ENCODE measurements at regions not wholly inside any gene's neighbourhood (a gene's known extent, or its start where the extent isn't known, plus 50 kb on each side); places are given as distances from the start of the nearest gene placed in this dataset.

DNA sequence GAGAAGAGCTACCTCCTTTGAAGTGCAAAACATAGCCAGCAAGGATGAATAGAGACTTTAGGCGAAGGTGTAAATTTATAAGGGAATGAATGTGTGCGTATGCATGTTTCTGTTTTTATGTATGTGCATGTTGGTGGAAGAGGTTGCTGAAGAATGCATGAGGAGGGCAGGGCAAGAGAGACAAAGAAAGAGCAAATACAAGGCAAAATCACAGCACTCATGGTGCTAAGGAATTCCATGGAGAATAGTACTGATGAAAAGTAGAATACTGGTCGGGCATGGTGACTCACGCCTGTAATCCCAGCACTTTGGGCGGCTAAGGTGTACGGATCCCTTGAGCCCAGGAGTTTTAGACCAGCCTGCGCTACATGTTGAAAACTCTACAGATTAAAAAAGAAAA lies 762.1 kb upstream of the PTPRD start:
- H3K27me3 ChIP-seq: no peaks in the 10 kb centered on the region
- no peak for DNase-seq (ENCODE audit: low spot score in 2 of 2)
- no peak overlapping the region for H3K27ac ChIP-seq
- H3K4me1 ChIP-seq: no peaks in the 10 kb centered on the region
- 83% methylated on average over 7 of the region's 7 CpGs for WGBS
- TF ChIP-seq CTCF (IDR thresholded peaks at IDR 0.05) (no peak), POLR2A (IDR thresholded peaks at IDR 0.05) (no peak), EP300 (IDR thresholded peaks at IDR 0.05) (no peak), POLR2AphosphoS5 (IDR thresholded peaks at IDR 0.05) (no peak)
- H3K9me3 ChIP-seq: no peaks in the 10 kb centered on the region
- no peaks in the 10 kb centered on the region for H3K36me3 ChIP-seq
- H3K4me3 ChIP-seq: no peak overlapping the region

DNA sequence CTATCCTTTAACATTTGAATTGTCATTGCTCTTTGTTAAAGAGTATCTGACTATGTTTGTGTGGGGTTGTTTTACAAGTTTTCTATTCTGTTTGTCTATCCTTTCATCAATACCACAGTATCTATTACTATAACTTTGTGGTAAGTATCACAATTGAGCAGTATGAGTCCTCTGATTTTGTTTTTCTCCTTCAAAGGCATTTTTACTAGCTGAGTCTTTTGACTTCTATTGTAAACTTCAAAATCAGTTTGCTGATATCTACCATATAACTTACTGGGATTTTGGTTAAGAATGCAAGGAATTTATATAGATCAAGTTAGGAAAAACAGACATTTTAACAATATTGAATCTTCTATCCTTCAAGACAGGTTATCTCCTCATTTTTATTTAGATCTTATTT lies 789.8 kb upstream of the PTPRD start:
- DNase-seq (ENCODE audit: low spot score in 2 of 2): no peak
- TF ChIP-seq POLR2A (IDR thresholded peaks at IDR 0.05) (no peak), POLR2AphosphoS5 (IDR thresholded peaks at IDR 0.05) (no peak), CTCF (IDR thresholded peaks at IDR 0.05) (no peak), EP300 (IDR thresholded peaks at IDR 0.05) (no peak)
- H3K9me3 ChIP-seq: peaks cover 26% of the 10 kb centered on the region
- no peak overlapping the region for H3K4me3 ChIP-seq
- no peaks in the 10 kb centered on the region for H3K36me3 ChIP-seq
- H3K4me1 ChIP-seq: no peaks in the 10 kb centered on the region
- H3K27ac ChIP-seq: no peak overlapping the region
- H3K27me3 ChIP-seq: no peaks in the 10 kb centered on the region

GRCh38 chr9:11414241-11414640 lies 801.4 kb upstream of the PTPRD start:
- WGBS: 73% methylated on average over 4 of the region's 4 CpGs

DNA sequence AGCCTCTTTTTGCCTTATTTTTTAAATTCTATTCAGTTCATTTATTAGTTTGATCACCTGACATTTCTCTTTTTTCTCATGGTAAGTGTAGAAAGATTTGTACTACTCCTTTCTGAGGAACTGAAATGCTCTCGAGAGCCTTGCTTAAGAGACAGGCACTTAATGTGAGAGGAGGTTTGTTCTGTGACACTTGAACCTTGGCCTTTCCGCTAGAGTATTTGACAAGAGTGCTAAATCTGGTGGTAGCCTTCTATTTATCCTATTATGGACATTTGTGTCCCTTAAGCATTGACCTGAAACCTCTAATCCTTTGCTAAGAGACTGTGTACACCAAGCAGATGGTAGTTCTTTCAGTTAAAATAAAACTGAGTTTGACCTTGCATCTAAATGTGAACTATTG lies 805.0 kb upstream of the PTPRD start:
- no peaks in the 10 kb centered on the region for H3K9me3 ChIP-seq
- H3K36me3 ChIP-seq: no peaks in the 10 kb centered on the region
- no peaks in the 10 kb centered on the region for H3K4me1 ChIP-seq
- H3K27me3 ChIP-seq: no peaks in the 10 kb centered on the region
- no peak overlapping the region for H3K4me3 ChIP-seq
- H3K27ac ChIP-seq: no peak overlapping the region
- TF ChIP-seq POLR2A (IDR thresholded peaks at IDR 0.05) (no peak), EP300 (IDR thresholded peaks at IDR 0.05) (no peak), CTCF (IDR thresholded peaks at IDR 0.05) (no peak), POLR2AphosphoS5 (IDR thresholded peaks at IDR 0.05) (no peak)
- 69% methylated on average over 2 of the region's 2 CpGs for WGBS
- DNase-seq (ENCODE audit: low spot score in 2 of 2): no peak

More at GRCh38 chr9:11414241-11414640, 801.4 kb upstream of the PTPRD start:
- Histone ChIP-seq H3K36me3 (no peaks in the 10 kb centered on the region), H3K4me3 (no peak overlapping the region), H3K4me1 (no peaks in the 10 kb centered on the region), H3K9me3 (no peaks in the 10 kb centered on the region), H3K27me3 (no peaks in the 10 kb centered on the region), H3K27ac (no peak overlapping the region)
- no peak for DNase-seq (ENCODE audit: low spot score in 2 of 2)
- TF ChIP-seq EP300 (IDR thresholded peaks at IDR 0.05): no peak
- no peak for TF ChIP-seq CTCF (IDR thresholded peaks at IDR 0.05)
- no peak for TF ChIP-seq POLR2AphosphoS5 (IDR thresholded peaks at IDR 0.05)
- no peak for TF ChIP-seq POLR2A (IDR thresholded peaks at IDR 0.05)

GRCh38 chr9:11431490-11431889 lies 818.7 kb upstream of the PTPRD start:
- Histone ChIP-seq H3K27ac (no peak overlapping the region), H3K4me1 (no peaks in the 10 kb centered on the region), H3K27me3 (no peaks in the 10 kb centered on the region), H3K9me3 (no peaks in the 10 kb centered on the region), H3K4me3 (no peak overlapping the region), H3K36me3 (no peaks in the 10 kb centered on the region)
- WGBS: 83% methylated on average over 3 of the region's 3 CpGs
- no peak for DNase-seq (ENCODE audit: low spot score in 2 of 2)
- TF ChIP-seq CTCF (IDR thresholded peaks at IDR 0.05) (no peak), EP300 (IDR thresholded peaks at IDR 0.05) (no peak), POLR2AphosphoS5 (IDR thresholded peaks at IDR 0.05) (no peak), POLR2A (IDR thresholded peaks at IDR 0.05) (no peak)

All from suprapubic skin (tissue), 4 donors.